GM12891 (cell line): ENCODE measurements at regions not wholly inside any gene's neighbourhood (a gene's known extent, or its start where the extent isn't known, plus 50 kb on each side); places are given as distances from the start of the nearest gene placed in this dataset.

Experiments used
- POLR2A ChIP-seq: IDR thresholded peaks from 2 replicates; pipeline ENCODE4 v1.6.1; 2011; ENCODE audit warnings: low read depth, low read length, control low read depth
- POLR2AphosphoS5 ChIP-seq: IDR thresholded peaks from 2 replicates; pipeline ENCODE4 v1.6.1; 2011; ENCODE audit warnings: low read depth, low read length, control low read depth
- TAF1 ChIP-seq: IDR thresholded peaks from 2 replicates; pipeline ENCODE4 v1.6.1; 2011; ENCODE audit warnings: low read depth, low read length, control low read depth

GRCh38 chr2:66872986-66873754 is 438.2 kb downstream of the MEIS1 start:
- TF ChIP-seq POLR2A (no peak), POLR2AphosphoS5 (no peak), TAF1 (no peak)
